ENCODE measurements at regions not wholly inside any gene's neighbourhood (a gene's known extent, or its start where the extent isn't known, plus 50 kb on each side); places are given as distances from the start of the nearest gene placed in this dataset.

DNA sequence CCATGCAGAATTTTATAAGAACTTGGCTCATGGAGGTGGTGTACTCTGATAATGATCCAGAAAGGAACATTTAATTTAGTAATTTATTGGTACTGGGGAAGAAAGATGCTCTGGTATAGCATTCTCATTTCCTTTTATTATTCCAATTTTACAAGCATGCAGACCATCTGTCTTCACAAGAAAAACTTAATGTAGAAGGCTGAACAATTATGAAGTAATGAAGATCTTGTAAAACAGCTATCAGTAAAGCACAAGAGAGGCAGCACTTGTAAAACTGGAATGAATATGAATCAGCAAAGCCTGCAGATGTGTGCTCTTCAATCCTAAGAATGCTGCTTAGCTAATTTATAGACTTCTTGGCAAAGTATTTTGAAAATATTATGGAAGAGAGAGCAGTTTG, 300.0 kb downstream of the YTHDC2 start:
- Histone ChIP-seq H3K27ac (ENCODE audit: low read depth, low read length, poor library complexity, severe bottlenecking) (no peak overlapping the region), H3K9me2 (ENCODE audit: low read depth, low read length) (no peaks in the 10 kb centered on the region), H3F3A (ENCODE audit: insufficient read depth, low read length) (no peaks in the 10 kb centered on the region), H3K4me3 (ENCODE audit: low read depth, low read length, poor library complexity, severe bottlenecking) (no peak overlapping the region), H4K20me1 (ENCODE audit: insufficient read depth, low read length) (no peaks in the 10 kb centered on the region), H3K9me3 (ENCODE audit: low read length) (no peaks in the 10 kb centered on the region), H3K36me3 (ENCODE audit: insufficient read depth, low read length) (no peaks in the 10 kb centered on the region), H2AFZ (ENCODE audit: low read length) (no peak overlapping the region), H3K4me1 (ENCODE audit: insufficient read depth, low read length, severe bottlenecking) (no peaks in the 10 kb centered on the region), H3K4me2 (ENCODE audit: low read length) (no peak overlapping the region), H3K9ac (ENCODE audit: low read length) (no peak overlapping the region), H3K27me3 (ENCODE audit: insufficient read depth, low read length) (no peaks in the 10 kb centered on the region), H3K79me2 (ENCODE audit: insufficient read depth, low read length) (no peaks in the 10 kb centered on the region)
- TF ChIP-seq EZH2 (IDR thresholded peaks at IDR 0.05; ENCODE audit: borderline replicate concordance, low read length) (no peak), CTCF (IDR thresholded peaks at IDR 0.05; ENCODE audit: low read length) (no peak)

GRCh38 chr5:113817683-113818082, 304.2 kb downstream of the YTHDC2 start:
- Histone ChIP-seq H3K27ac (ENCODE audit: low read depth, low read length, poor library complexity, severe bottlenecking) (no peak overlapping the region), H3K79me2 (ENCODE audit: insufficient read depth, low read length) (no peaks in the 10 kb centered on the region)

DNA sequence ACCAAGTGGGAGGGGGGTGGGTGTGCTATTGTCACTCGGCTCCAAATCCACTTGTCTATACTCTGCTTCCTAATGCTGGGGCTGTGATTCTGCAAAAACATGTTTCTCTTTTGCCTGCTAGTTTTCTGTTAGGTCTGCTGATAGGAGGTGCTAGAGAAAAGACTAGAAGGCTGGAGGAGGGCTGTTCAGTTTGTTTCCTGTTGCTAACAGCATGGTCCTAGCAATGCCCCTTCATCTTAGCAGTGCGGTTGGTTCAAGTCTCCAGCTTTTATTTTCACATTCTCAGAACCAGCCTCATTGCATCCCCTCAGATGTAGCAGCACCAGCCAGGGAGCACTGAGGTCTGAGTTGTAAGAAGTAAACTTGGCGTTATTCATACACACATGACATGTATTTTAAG, 310.2 kb downstream of the YTHDC2 start:
- TF ChIP-seq EZH2 (IDR thresholded peaks at IDR 0.05; ENCODE audit: borderline replicate concordance, low read length), result no peak
- TF ChIP-seq CTCF (IDR thresholded peaks at IDR 0.05; ENCODE audit: low read length), result no peak
- H3K9me2 ChIP-seq (ENCODE audit: low read depth, low read length), result no peaks in the 10 kb centered on the region
- no peak overlapping the region for H3K4me2 ChIP-seq (ENCODE audit: low read length)
- no peak overlapping the region for H3K27ac ChIP-seq (ENCODE audit: low read depth, low read length, poor library complexity, severe bottlenecking)
- no peaks in the 10 kb centered on the region for H3K4me1 ChIP-seq (ENCODE audit: insufficient read depth, low read length, severe bottlenecking)
- H3F3A ChIP-seq (ENCODE audit: insufficient read depth, low read length), result no peaks in the 10 kb centered on the region
- no peaks in the 10 kb centered on the region for H3K36me3 ChIP-seq (ENCODE audit: insufficient read depth, low read length)
- no peak overlapping the region for H3K9ac ChIP-seq (ENCODE audit: low read length)
- no peaks in the 10 kb centered on the region for H3K9me3 ChIP-seq (ENCODE audit: low read length)
- H3K79me2 ChIP-seq (ENCODE audit: insufficient read depth, low read length), result no peaks in the 10 kb centered on the region
- H3K4me3 ChIP-seq (ENCODE audit: low read depth, low read length, poor library complexity, severe bottlenecking), result no peak overlapping the region
- no peak overlapping the region for H2AFZ ChIP-seq (ENCODE audit: low read length)
- no peaks in the 10 kb centered on the region for H3K27me3 ChIP-seq (ENCODE audit: insufficient read depth, low read length)
- no peaks in the 10 kb centered on the region for H4K20me1 ChIP-seq (ENCODE audit: insufficient read depth, low read length)

More at GRCh38 chr5:113817683-113818082, 304.2 kb downstream of the YTHDC2 start:
- Histone ChIP-seq H3F3A (ENCODE audit: insufficient read depth, low read length) (no peaks in the 10 kb centered on the region), H4K20me1 (ENCODE audit: insufficient read depth, low read length) (no peaks in the 10 kb centered on the region), H3K9me3 (ENCODE audit: low read length) (no peaks in the 10 kb centered on the region), H3K4me2 (ENCODE audit: low read length) (no peak overlapping the region), H3K4me1 (ENCODE audit: insufficient read depth, low read length, severe bottlenecking) (no peaks in the 10 kb centered on the region), H3K36me3 (ENCODE audit: insufficient read depth, low read length) (no peaks in the 10 kb centered on the region), H3K9me2 (ENCODE audit: low read depth, low read length) (no peaks in the 10 kb centered on the region), H3K9ac (ENCODE audit: low read length) (no peak overlapping the region), H2AFZ (ENCODE audit: low read length) (no peak overlapping the region), H3K4me3 (ENCODE audit: low read depth, low read length, poor library complexity, severe bottlenecking) (no peak overlapping the region), H3K27me3 (ENCODE audit: insufficient read depth, low read length) (no peaks in the 10 kb centered on the region)
- TF ChIP-seq CTCF (IDR thresholded peaks at IDR 0.05; ENCODE audit: low read length) (no peak), EZH2 (IDR thresholded peaks at IDR 0.05; ENCODE audit: borderline replicate concordance, low read length) (no peak)
